ENCODE measurements at regions not wholly inside any gene's neighbourhood (a gene's known extent, or its start where the extent isn't known, plus 50 kb on each side); places are given as distances from the start of the nearest gene placed in this dataset.

DNA sequence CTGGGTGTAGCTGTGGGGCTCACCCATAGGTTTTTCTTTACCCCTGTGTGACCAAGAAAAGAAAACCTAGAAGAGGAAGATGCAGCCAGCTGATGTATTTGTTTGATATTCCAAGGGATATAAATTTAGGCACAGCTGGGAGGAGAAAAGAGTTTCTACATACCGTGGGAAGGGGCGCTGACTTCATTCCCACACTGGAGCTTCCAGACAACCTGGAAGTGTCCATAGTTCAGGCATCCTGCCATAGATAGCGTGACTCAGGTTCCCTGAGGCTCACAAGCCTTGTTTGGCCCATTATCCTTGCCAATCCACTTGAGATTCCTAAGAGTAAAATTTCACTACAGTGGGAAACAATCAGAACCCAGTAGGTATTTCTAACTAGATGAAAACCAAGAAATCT lies 371.7 kb upstream of the NRP1 start:
- Mint-ChIP-seq H3K4me3 (no peak overlapping the region), H3K4me1 (peaks cover 4% of the 10 kb centered on the region), H3K9me3 (no peaks in the 10 kb centered on the region), H3K27ac (no peak overlapping the region), H3K27me3 (ENCODE audit: low read depth in 3 of 3) (peaks cover 0 to 5% (median 3%) of the 10 kb centered on the region in 3 donors), H3K36me3 (no peaks in the 10 kb centered on the region)
- no peaks in the 10 kb centered on the region for H3K4me1 ChIP-seq (ENCODE audit: control insufficient read depth in 1 of 2, insufficient read depth in 2 of 2, low read length in 2 of 2)
- no peaks in the 10 kb centered on the region for H3K79me2 ChIP-seq (ENCODE audit: insufficient read depth, low read length)
- no peaks in the 10 kb centered on the region for H3K36me3 ChIP-seq (replicated peaks in 1 of 2; ENCODE audit: control insufficient read depth in 1 of 2, insufficient read depth in 2 of 2, low read length in 2 of 2)
- 87% methylated on average over 2 of the region's 3 CpGs for whole genome bisulfite sequencing (ENCODE audit: insufficient coverage)
- intact Hi-C loops (cut with micrococcal nuclease), result no loop called here
- no peaks in the 10 kb centered on the region for H3K27me3 ChIP-seq (ENCODE audit: control insufficient read depth in 2 of 2, insufficient read depth in 2 of 2, low read length in 2 of 2)
- no peaks in the 10 kb centered on the region for H4K20me1 ChIP-seq (ENCODE audit: insufficient read depth, low read length)
- no peak overlapping the region for H3K4me2 ChIP-seq (replicated peaks; ENCODE audit: extremely low read depth, low read length, poor library complexity, severe bottlenecking)
- H2AFZ ChIP-seq (ENCODE audit: insufficient read depth, low read depth, low read length, poor library complexity, severe bottlenecking), result no peak overlapping the region
- no peak overlapping the region for H3K4me3 ChIP-seq (replicated peaks in 1 of 3; ENCODE audit: low read depth in 2 of 3, low read length in 3 of 3)
- no peak for DNase-seq
- no peak overlapping the region for H3K27ac ChIP-seq (ENCODE audit: low read depth in 1 of 2, low read length in 2 of 2)
- TF ChIP-seq, protein P1, sequence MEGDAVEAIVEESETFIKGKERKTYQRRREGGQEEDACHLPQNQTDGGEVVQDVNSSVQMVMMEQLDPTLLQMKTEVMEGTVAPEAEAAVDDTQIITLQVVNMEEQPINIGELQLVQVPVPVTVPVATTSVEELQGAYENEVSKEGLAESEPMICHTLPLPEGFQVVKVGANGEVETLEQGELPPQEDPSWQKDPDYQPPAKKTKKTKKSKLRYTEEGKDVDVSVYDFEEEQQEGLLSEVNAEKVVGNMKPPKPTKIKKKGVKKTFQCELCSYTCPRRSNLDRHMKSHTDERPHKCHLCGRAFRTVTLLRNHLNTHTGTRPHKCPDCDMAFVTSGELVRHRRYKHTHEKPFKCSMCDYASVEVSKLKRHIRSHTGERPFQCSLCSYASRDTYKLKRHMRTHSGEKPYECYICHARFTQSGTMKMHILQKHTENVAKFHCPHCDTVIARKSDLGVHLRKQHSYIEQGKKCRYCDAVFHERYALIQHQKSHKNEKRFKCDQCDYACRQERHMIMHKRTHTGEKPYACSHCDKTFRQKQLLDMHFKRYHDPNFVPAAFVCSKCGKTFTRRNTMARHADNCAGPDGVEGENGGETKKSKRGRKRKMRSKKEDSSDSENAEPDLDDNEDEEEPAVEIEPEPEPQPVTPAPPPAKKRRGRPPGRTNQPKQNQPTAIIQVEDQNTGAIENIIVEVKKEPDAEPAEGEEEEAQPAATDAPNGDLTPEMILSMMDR (IDR thresholded peaks at IDR 0.05), result no peak
- H3K9ac ChIP-seq (ENCODE audit: insufficient read depth, low read length, poor library complexity, severe bottlenecking), result no peak overlapping the region
- no peaks in the 10 kb centered on the region for H3K9me3 ChIP-seq (replicated peaks in 1 of 2; ENCODE audit: control insufficient read depth in 1 of 2, insufficient read depth in 1 of 2, low read length in 2 of 2)

DNA sequence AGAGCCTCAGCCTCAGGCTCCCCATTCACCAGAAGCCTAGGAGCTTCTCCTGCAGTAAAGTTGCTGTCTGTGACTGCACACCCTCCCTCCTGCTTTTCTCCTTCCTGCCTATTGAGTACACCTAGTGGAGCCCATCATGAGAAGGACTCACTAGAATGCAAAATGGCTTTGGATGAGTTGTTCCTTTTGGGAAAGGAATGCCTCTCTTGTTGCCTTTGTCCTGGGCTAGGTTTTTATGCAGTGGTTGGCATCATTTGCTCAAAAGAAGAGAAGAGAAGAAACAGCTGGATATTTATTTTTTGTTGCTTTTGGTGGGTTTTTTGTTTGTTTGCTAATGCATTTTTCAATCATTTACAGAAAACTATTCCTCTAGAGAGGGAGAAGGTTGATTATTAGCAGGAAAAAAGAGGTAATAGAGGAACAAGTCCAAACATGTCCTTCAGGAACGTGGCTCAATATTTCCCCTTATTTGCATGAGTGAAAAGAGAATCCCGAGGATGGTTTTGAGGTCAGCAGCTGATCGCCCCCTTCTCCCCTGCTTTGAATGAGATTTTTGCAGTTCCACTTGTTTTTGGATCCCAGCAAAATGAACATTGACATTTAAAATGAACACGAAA lies 369.9 kb upstream of the NRP1 start:
- H3K9ac ChIP-seq (ENCODE audit: insufficient read depth, low read length, poor library complexity, severe bottlenecking), result no peak overlapping the region
- TF ChIP-seq, protein P1 (IDR thresholded peaks at IDR 0.05), result no peak
- H3K79me2 ChIP-seq (ENCODE audit: insufficient read depth, low read length), result no peaks in the 10 kb centered on the region
- no peak overlapping the region for H3K4me3 ChIP-seq (replicated peaks in 1 of 3; ENCODE audit: low read depth in 2 of 3, low read length in 3 of 3)
- no peak overlapping the region for H3K4me2 ChIP-seq (replicated peaks; ENCODE audit: extremely low read depth, low read length, poor library complexity, severe bottlenecking)
- Mint-ChIP-seq H3K36me3 (no peaks in the 10 kb centered on the region), H3K27me3 (ENCODE audit: low read depth in 3 of 3) (peaks cover 0 to 8% (median 3%) of the 10 kb centered on the region in 3 donors), H3K4me3 (no peak overlapping the region), H3K4me1 (peaks cover 4% of the 10 kb centered on the region), H3K27ac (no peak overlapping the region), H3K9me3 (peaks cover 0 to 2% (median 0%) of the 10 kb centered on the region in 7 donors)
- DNase-seq, result no peak
- no peaks in the 10 kb centered on the region for H3K4me1 ChIP-seq (ENCODE audit: control insufficient read depth in 1 of 2, insufficient read depth in 2 of 2, low read length in 2 of 2)
- no peaks in the 10 kb centered on the region for H3K36me3 ChIP-seq (replicated peaks in 1 of 2; ENCODE audit: control insufficient read depth in 1 of 2, insufficient read depth in 2 of 2, low read length in 2 of 2)
- H3K9me3 ChIP-seq (replicated peaks in 1 of 2; ENCODE audit: control insufficient read depth in 1 of 2, insufficient read depth in 1 of 2, low read length in 2 of 2), result no peaks in the 10 kb centered on the region
- intact Hi-C loops (cut with micrococcal nuclease), result no loop called here
- WGBS (ENCODE audit: insufficient coverage), result 100% methylated on average over 3 of the region's 4 CpGs
- H3K27ac ChIP-seq (ENCODE audit: low read depth in 1 of 2, low read length in 2 of 2), result no peak overlapping the region
- H2AFZ ChIP-seq (ENCODE audit: insufficient read depth, low read depth, low read length, poor library complexity, severe bottlenecking), result no peak overlapping the region
- H3K27me3 ChIP-seq (ENCODE audit: control insufficient read depth in 2 of 2, insufficient read depth in 2 of 2, low read length in 2 of 2), result no peaks in the 10 kb centered on the region
- no peaks in the 10 kb centered on the region for H4K20me1 ChIP-seq (ENCODE audit: insufficient read depth, low read length)

Data from CD14-positive monocyte (primary cell).